ENCODE measurements at regions not wholly inside any gene's neighbourhood (a gene's known extent, or its start where the extent isn't known, plus 50 kb on each side); places are given as distances from the start of the nearest gene placed in this dataset.
"Not testable (repeated sequence)": the region's sequence is repeated elsewhere in the genome, so short reads cannot be mapped to it uniquely, and the experiment has no call there.

- DNase-seq (ENCODE audit: low spot score): not testable (repeated sequence)
These were observed 424.3 kb upstream of the ZNF337 start for GRCh38 chr20:26120920-26121319.

- not testable (repeated sequence) for DNase-seq (ENCODE audit: low spot score)
These were observed 397.8 kb upstream of the ZNF337 start for GRCh38 chr20:26094498-26094897.

- not testable (repeated sequence) for DNase-seq (ENCODE audit: low spot score)
These were observed 395.3 kb upstream of the ZNF337 start for GRCh38 chr20:26091921-26092320.

- not testable (repeated sequence) for DNase-seq (ENCODE audit: low spot score)
These were observed 389.5 kb upstream of the ZNF337 start for GRCh38 chr20:26086195-26086594.

- DNase-seq (ENCODE audit: low spot score): not testable (repeated sequence)
These were observed 377.3 kb upstream of the ZNF337 start for GRCh38 chr20:26073972-26074371.

- DNase-seq (ENCODE audit: low spot score): not testable (repeated sequence)
These were observed 362.7 kb upstream of the ZNF337 start for GRCh38 chr20:26059324-26059723.

GRCh38 chr20:26058446-26058845 lies 361.8 kb upstream of the ZNF337 start:
- DNase-seq (ENCODE audit: low spot score): not testable (repeated sequence)

GRCh38 chr20:26057135-26057752 lies 360.6 kb upstream of the ZNF337 start:
- DNase-seq (ENCODE audit: low spot score): not testable (repeated sequence)

- not testable (repeated sequence) for DNase-seq (ENCODE audit: low spot score)
These were observed 329.1 kb upstream of the ZNF337 start for GRCh38 chr20:26025792-26026191.

- not testable (repeated sequence) for DNase-seq (ENCODE audit: low spot score)
These were observed 314.3 kb upstream of the ZNF337 start for GRCh38 chr20:26010942-26011276.

GRCh38 chr20:26010224-26010941 lies 313.7 kb upstream of the ZNF337 start:
- not testable (repeated sequence) for DNase-seq (ENCODE audit: low spot score)

GRCh38 chr20:26009402-26010223 lies 313.0 kb upstream of the ZNF337 start:
- peak; percentile 82 for DNase-seq (ENCODE audit: low spot score)

- DNase-seq (ENCODE audit: low spot score): not testable (repeated sequence)
These were observed 311.4 kb upstream of the ZNF337 start for GRCh38 chr20:26008026-26008425.

- DNase-seq (ENCODE audit: low spot score): not testable (repeated sequence)
These were observed 309.5 kb upstream of the ZNF337 start for GRCh38 chr20:26006164-26006563.

- not testable (repeated sequence) for DNase-seq (ENCODE audit: low spot score)
These were observed 307.3 kb upstream of the ZNF337 start for GRCh38 chr20:26003959-26004358.

- not testable (repeated sequence) for DNase-seq (ENCODE audit: low spot score)
These were observed 300.9 kb upstream of the ZNF337 start for GRCh38 chr20:25997367-25998038.

GRCh38 chr20:25992146-25992545 lies 295.5 kb upstream of the ZNF337 start:
- no peak for DNase-seq (ENCODE audit: low spot score)

GRCh38 chr20:25991756-25992130 lies 295.1 kb upstream of the ZNF337 start:
- DNase-seq (ENCODE audit: low spot score): no peak

- no peak for DNase-seq (ENCODE audit: low spot score)
These were observed 294.6 kb upstream of the ZNF337 start for GRCh38 chr20:25991051-25991755.

- DNase-seq (ENCODE audit: low spot score): not testable (repeated sequence)
These were observed 293.0 kb upstream of the ZNF337 start for GRCh38 chr20:25989686-25990085.

- no peak for DNase-seq (ENCODE audit: low spot score)
These were observed 292.5 kb upstream of the ZNF337 start for GRCh38 chr20:25989196-25989595.

Data from ecto neural progenitor cell (in vitro differentiated cells).